IPS-20b (cell line): ENCODE measurements at regions not wholly inside any gene's neighbourhood (a gene's known extent, or its start where the extent isn't known, plus 50 kb on each side); places are given as distances from the start of the nearest gene placed in this dataset.

Experiments used
- H3K27ac ChIP-seq: one replicate; pipeline ENCODE4 v1.5.1; 2013; ENCODE audit warnings: low read length
- H3K27me3 ChIP-seq: 2 replicates; pipeline ENCODE4 v1.6.1; 2013; ENCODE audit warnings: mild to moderate bottlenecking, low read length, inconsistent platforms; ENCODE audit not compliant: insufficient read depth
- H3K36me3 ChIP-seq: 2 replicates; pipeline ENCODE4 v1.6.1; 2013; ENCODE audit warnings: low read depth, mild to moderate bottlenecking, inconsistent platforms, low read length, moderate library complexity; ENCODE audit not compliant: insufficient read depth
- H3K4me1 ChIP-seq: 2 replicates; pipeline ENCODE4 v1.6.1; 2013; ENCODE audit warnings: mild to moderate bottlenecking, control low read depth, inconsistent platforms, low read length, moderate library complexity; ENCODE audit not compliant: insufficient read depth
- H3K4me3 ChIP-seq: 2 replicates; pipeline ENCODE4 v1.5.1; 2013; ENCODE audit warnings: mild to moderate bottlenecking, low read length, inconsistent platforms
- H3K9ac ChIP-seq: 2 replicates; pipeline ENCODE4 v1.6.1; 2013; ENCODE audit warnings: low read depth, mild to moderate bottlenecking, inconsistent platforms, low read length, moderate library complexity
- H3K9me3 ChIP-seq: 2 replicates; pipeline ENCODE4 v1.6.1; 2013; ENCODE audit warnings: mild to moderate bottlenecking, low read depth, low read length, inconsistent platforms; ENCODE audit not compliant: insufficient read depth

DNA sequence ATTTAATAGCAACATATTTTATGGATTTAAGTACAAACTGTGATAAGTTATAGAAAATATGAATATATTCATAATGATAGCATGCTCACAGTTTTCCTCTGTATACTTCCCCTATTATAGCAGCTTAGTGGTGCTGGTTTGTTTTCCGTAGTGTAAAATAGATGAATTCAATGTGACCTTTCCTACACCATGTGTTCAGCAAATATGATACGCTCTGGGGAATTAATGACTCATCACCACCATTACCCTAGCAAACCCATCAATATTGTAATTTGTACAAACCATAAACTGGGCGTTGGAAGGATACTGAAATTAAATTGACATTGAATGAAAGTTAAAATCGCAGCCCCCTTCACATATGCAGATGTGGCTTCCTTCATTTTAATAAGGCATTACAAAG, 58.7 kb upstream of the CDH19 start:
- Histone ChIP-seq H3K4me1 (peaks cover 3% of the 10 kb centered on the region; the same call in 1 of the 2 replicates), H3K27ac (no peak overlapping the region), H3K4me3 (no peak overlapping the region), H3K36me3 (no peaks in the 10 kb centered on the region), H3K9me3 (no peaks in the 10 kb centered on the region), H3K27me3 (no peaks in the 10 kb centered on the region), H3K9ac (no peak overlapping the region)

DNA sequence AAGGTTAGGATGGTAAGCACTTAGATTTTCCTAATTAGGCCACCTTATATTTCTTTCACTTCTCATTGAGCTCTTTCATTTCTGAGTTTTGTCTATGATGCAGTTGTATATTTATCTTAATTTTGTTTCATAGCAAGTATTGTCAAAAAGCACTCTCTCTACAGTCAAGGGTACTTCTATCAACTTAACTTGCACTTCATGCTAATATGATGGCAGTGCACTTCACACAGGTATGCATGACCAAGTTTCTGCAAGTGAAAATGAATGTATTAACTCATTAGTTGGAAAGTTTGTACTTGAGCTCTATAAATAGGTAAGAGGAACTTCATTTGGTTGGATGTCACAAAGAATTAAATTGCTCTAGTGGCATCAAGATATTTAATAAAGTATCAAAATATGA, 51.5 kb upstream of the CDH19 start:
- H3K4me1 ChIP-seq = peaks cover 3% of the 10 kb centered on the region; the same call in 1 of the 2 replicates
- no peak overlapping the region for H3K27ac ChIP-seq
- no peak overlapping the region for H3K4me3 ChIP-seq
- no peaks in the 10 kb centered on the region for H3K27me3 ChIP-seq
- no peaks in the 10 kb centered on the region for H3K9me3 ChIP-seq
- H3K36me3 ChIP-seq = no peaks in the 10 kb centered on the region
- no peak overlapping the region for H3K9ac ChIP-seq
